ENCODE measurements at regions not wholly inside any gene's neighbourhood (a gene's known extent, or its start where the extent isn't known, plus 50 kb on each side); places are given as distances from the start of the nearest gene placed in this dataset.

- DNase-seq (ENCODE audit: low read depth, low spot score), result no peak
These were observed 176.6 kb upstream of the C9orf72 start for GRCh38 chr9:27749838-27750237.

- DNase-seq (ENCODE audit: low read depth, low spot score), result no peak
These were observed 177.3 kb upstream of the C9orf72 start for GRCh38 chr9:27750566-27750965.

GRCh38 chr9:27752069-27752468 is 178.8 kb upstream of the C9orf72 start:
- no peak for DNase-seq (ENCODE audit: low read depth, low spot score)

- no peak for DNase-seq (ENCODE audit: low read depth, low spot score)
These were observed 182.6 kb upstream of the C9orf72 start for GRCh38 chr9:27755846-27756245.

GRCh38 chr9:27756418-27756817 is 183.1 kb upstream of the C9orf72 start:
- no peak for DNase-seq (ENCODE audit: low read depth, low spot score)

GRCh38 chr9:27763831-27764230 is 190.6 kb upstream of the C9orf72 start:
- DNase-seq (ENCODE audit: low read depth, low spot score), result no peak

GRCh38 chr9:27765266-27766072 is 192.2 kb upstream of the C9orf72 start:
- no peak for DNase-seq (ENCODE audit: low read depth, low spot score)

GRCh38 chr9:27766073-27766835 is 193.0 kb upstream of the C9orf72 start:
- DNase-seq (ENCODE audit: low read depth, low spot score), result peak; percentile 86

- DNase-seq (ENCODE audit: low read depth, low spot score), result no peak
These were observed 195.5 kb upstream of the C9orf72 start for GRCh38 chr9:27768781-27769180.

GRCh38 chr9:27770541-27770940 is 197.3 kb upstream of the C9orf72 start:
- no peak for DNase-seq (ENCODE audit: low read depth, low spot score)

GRCh38 chr9:27771803-27772545 is 198.7 kb upstream of the C9orf72 start:
- peak; percentile 62 for DNase-seq (ENCODE audit: low read depth, low spot score)

GRCh38 chr9:27784847-27785713 is 211.8 kb upstream of the C9orf72 start:
- no peak for DNase-seq (ENCODE audit: low read depth, low spot score)

- no peak for DNase-seq (ENCODE audit: low read depth, low spot score)
These were observed 212.4 kb upstream of the C9orf72 start for GRCh38 chr9:27785714-27786100.

- no peak for DNase-seq (ENCODE audit: low read depth, low spot score)
These were observed 214.6 kb upstream of the C9orf72 start for GRCh38 chr9:27787891-27788290.

- no peak for DNase-seq (ENCODE audit: low read depth, low spot score)
These were observed 218.0 kb upstream of the C9orf72 start for GRCh38 chr9:27791311-27791710.

GRCh38 chr9:27792971-27793689 is 219.8 kb upstream of the C9orf72 start:
- no peak for DNase-seq (ENCODE audit: low read depth, low spot score)

GRCh38 chr9:27799326-27799725 is 226.0 kb upstream of the C9orf72 start:
- DNase-seq (ENCODE audit: low read depth, low spot score), result no peak

GRCh38 chr9:27800159-27800558 is 226.9 kb upstream of the C9orf72 start:
- no peak for DNase-seq (ENCODE audit: low read depth, low spot score)

GRCh38 chr9:27800692-27801370 is 227.6 kb upstream of the C9orf72 start:
- no peak for DNase-seq (ENCODE audit: low read depth, low spot score)

- DNase-seq (ENCODE audit: low read depth, low spot score), result no peak
These were observed 228.3 kb upstream of the C9orf72 start for GRCh38 chr9:27801545-27801944.
